Keratinocyte (primary cell): ENCODE measurements at regions not wholly inside any gene's neighbourhood (a gene's known extent, or its start where the extent isn't known, plus 50 kb on each side); places are given as distances from the start of the nearest gene placed in this dataset.

Experiments used
- DNase-seq: peaks from one replicate; pipeline ENCODE4 v3.0.0-alpha.2; 2011; ENCODE audit warnings: low read depth, missing footprints, low spot score
- FAIRE-seq: peaks from 2 replicates; lab custom pipeline; 2011; peaks lifted over from hg19 to GRCh38; lab: Jason Lieb, UNC
- H2AFZ ChIP-seq: 2 replicates; pipeline ENCODE4 v1.6.0; 2012; ENCODE audit warnings: low read length, control low read depth, inconsistent platforms; ENCODE audit not compliant: control insufficient read depth
- H3K27ac ChIP-seq: 2 replicates; pipeline ENCODE4 v1.5.1; 2011; ENCODE audit warnings: low read length; ENCODE audit not compliant: control insufficient read depth, insufficient read depth
- H3K27me3 ChIP-seq: 3 replicates; pipeline ENCODE4 v1.6.0; 2011; ENCODE audit warnings: low read length; ENCODE audit not compliant: control insufficient read depth, insufficient read depth; ENCODE audit errors: extremely low read depth
- H3K36me3 ChIP-seq, 2 experiments: 2 replicates in 1 of 2; 3 replicates in 1 of 2; pipeline ENCODE4 v1.5.1; 2011; ENCODE audit warnings: low read length in 2 of 2, mild to moderate bottlenecking in 1 of 2; ENCODE audit not compliant: control insufficient read depth in 2 of 2, insufficient read depth in 2 of 2; ENCODE audit errors: extremely low read depth in 1 of 2
- H3K4me1 ChIP-seq: 3 replicates; pipeline ENCODE4 v1.5.1; 2011; ENCODE audit warnings: low read length; ENCODE audit not compliant: control insufficient read depth, insufficient read depth; ENCODE audit errors: extremely low read depth
- H3K4me2 ChIP-seq: 3 replicates; pipeline ENCODE4 v1.6.0; 2011; ENCODE audit warnings: low read depth, low read length; ENCODE audit not compliant: control insufficient read depth, insufficient read depth; ENCODE audit errors: extremely low read depth
- H3K4me3 ChIP-seq, 3 experiments: fragments of 200-600 bp in 1 of 3; sonication (generic) in 1 of 3; 2 replicates in 2 of 3; 3 replicates in 1 of 3; pipeline ENCODE4 v1.5.1; 2011 to 2016; ENCODE audit warnings: low read length in 3 of 3, mild to moderate bottlenecking in 3 of 3, control low read depth in 2 of 3, inconsistent platforms in 1 of 3, low read depth in 1 of 3, mixed read lengths in 1 of 3, mixed run types in 1 of 3, moderate library complexity in 1 of 3; ENCODE audit not compliant: control insufficient read depth in 2 of 3, insufficient read depth in 2 of 3; ENCODE audit errors: extremely low read depth in 1 of 3
- H3K79me2 ChIP-seq: 2 replicates; pipeline ENCODE4 v1.6.0; 2012; ENCODE audit warnings: low read length; ENCODE audit not compliant: control insufficient read depth, insufficient read depth
- H3K9ac ChIP-seq: 3 replicates; pipeline ENCODE4 v1.6.0; 2011; ENCODE audit warnings: low read length; ENCODE audit not compliant: control insufficient read depth, insufficient read depth; ENCODE audit errors: extremely low read depth
- H3K9me1 ChIP-seq: 3 replicates; pipeline ENCODE4 v1.6.0; 2011; ENCODE audit warnings: low read length; ENCODE audit not compliant: control insufficient read depth, insufficient read depth; ENCODE audit errors: extremely low read depth
- H3K9me3 ChIP-seq: 2 replicates; pipeline ENCODE4 v1.5.1; 2012; ENCODE audit warnings: low read depth, low read length; ENCODE audit not compliant: control insufficient read depth
- H4K20me1 ChIP-seq: 3 replicates; pipeline ENCODE4 v1.6.0; 2011; ENCODE audit warnings: low read length; ENCODE audit not compliant: control insufficient read depth, insufficient read depth; ENCODE audit errors: extremely low read depth
- CTCF ChIP-seq, 3 experiments: IDR thresholded peaks in 1 of 3; conservative IDR thresholded peaks in 1 of 3; optimal IDR thresholded peaks in 1 of 3; 2 replicates in 2 of 3; 3 replicates in 1 of 3; pipeline versions ENCODE3 to v1.5.1; 2011; ENCODE audit warnings: low read length in 3 of 3, mild to moderate bottlenecking in 3 of 3, moderate library complexity in 2 of 3, control low read depth in 1 of 3, inconsistent platforms in 1 of 3; ENCODE audit not compliant: insufficient read depth in 2 of 3; ENCODE audit errors: extremely low read depth in 1 of 3
- EZH2 ChIP-seq: IDR thresholded peaks from one replicate; pipeline ENCODE4 v1.6.1; 2012; ENCODE audit warnings: inconsistent platforms, mild to moderate bottlenecking, low read length, moderate library complexity
- dilution Hi-C: fragments of 300-500 bp; cut with MboI; formaldehyde crosslinking; loops from one replicate; pipeline ENCODE4 v1.7.0; 2020; ENCODE audit warnings: low sequenced_read_pairs; ENCODE audit not compliant: extremely low pct_ligation_motif_present

DNA sequence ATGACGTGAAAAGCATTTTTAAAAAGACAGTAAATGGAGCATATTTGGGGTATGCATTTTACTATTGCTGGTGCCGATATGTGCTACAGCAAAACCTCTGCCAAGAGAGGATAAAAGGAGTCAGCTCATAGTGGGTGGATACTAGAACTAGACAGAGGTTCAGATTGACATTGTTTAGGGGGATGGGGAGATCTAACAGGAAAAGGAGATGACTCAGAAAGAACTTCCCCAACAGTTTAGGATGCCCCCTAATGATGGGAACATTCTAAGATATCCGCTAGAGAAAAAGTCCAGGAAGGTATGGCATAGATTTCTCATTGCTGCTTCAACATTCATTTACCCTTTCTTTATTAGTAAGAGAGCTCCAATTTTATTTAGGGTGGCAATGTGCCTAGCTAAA, 110.5 kb upstream of the CLEC14A start:
- H3K36me3 ChIP-seq, result no peaks in the 10 kb centered on the region
- H3K27ac ChIP-seq, result no peak overlapping the region
- no peaks in the 10 kb centered on the region for H3K9me3 ChIP-seq
- H3K9me1 ChIP-seq, result no peaks in the 10 kb centered on the region
- no peaks in the 10 kb centered on the region for H4K20me1 ChIP-seq
- H3K27me3 ChIP-seq, result no peaks in the 10 kb centered on the region
- no peak overlapping the region for H2AFZ ChIP-seq
- H3K4me2 ChIP-seq, result no peak overlapping the region
- H3K79me2 ChIP-seq, result no peaks in the 10 kb centered on the region
- H3K4me1 ChIP-seq, result no peaks in the 10 kb centered on the region
- TF ChIP-seq CTCF (optimal IDR thresholded peaks at IDR 0.05 in 1 of 3, IDR thresholded peaks at IDR 0.05 in 1 of 3, conservative IDR thresholded peaks at IDR 0.05 in 1 of 3; ENCODE audit: extremely low read depth in 1 of 3, insufficient read depth in 2 of 3, low read length in 3 of 3), result no peak
- TF ChIP-seq EZH2, result no peak
- FAIRE-seq (no peak), DNase-seq (no peak)
- dilution Hi-C loops, result no loop called here
- no peak overlapping the region for H3K4me3 ChIP-seq
- H3K9ac ChIP-seq, result no peak overlapping the region

DNA sequence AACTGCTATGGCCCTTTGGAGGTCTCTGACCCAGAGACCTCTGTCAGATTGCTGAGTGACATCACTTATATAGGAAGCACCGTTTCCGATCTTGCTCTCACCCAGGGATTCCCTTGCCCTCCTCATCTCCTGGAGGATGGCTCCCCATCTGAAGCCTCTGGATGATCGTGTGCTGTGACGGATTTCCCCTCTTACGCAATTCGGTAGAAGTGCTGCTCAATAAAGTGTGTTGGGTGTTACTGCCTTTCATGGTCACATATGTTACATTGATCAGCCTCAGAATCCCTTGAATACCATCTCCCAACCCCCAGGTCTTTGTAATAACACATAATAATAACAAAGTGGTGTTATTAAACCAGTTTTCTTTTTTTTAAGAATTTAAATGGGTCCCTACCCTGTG, 107.3 kb upstream of the CLEC14A start:
- FAIRE-seq (no peak), DNase-seq (no peak)
- dilution Hi-C loops, result no loop called here
- Histone ChIP-seq H3K36me3 (no peaks in the 10 kb centered on the region), H3K27me3 (no peaks in the 10 kb centered on the region), H3K4me2 (no peak overlapping the region), H3K4me3 (no peak overlapping the region), H2AFZ (no peak overlapping the region), H3K79me2 (no peaks in the 10 kb centered on the region), H3K9ac (no peak overlapping the region), H3K9me1 (no peaks in the 10 kb centered on the region), H4K20me1 (no peaks in the 10 kb centered on the region), H3K27ac (no peak overlapping the region), H3K9me3 (no peaks in the 10 kb centered on the region), H3K4me1 (no peaks in the 10 kb centered on the region)
- no peak for TF ChIP-seq CTCF (optimal IDR thresholded peaks at IDR 0.05 in 1 of 3, IDR thresholded peaks at IDR 0.05 in 1 of 3, conservative IDR thresholded peaks at IDR 0.05 in 1 of 3; ENCODE audit: extremely low read depth in 1 of 3, insufficient read depth in 2 of 3, low read length in 3 of 3)
- no peak for TF ChIP-seq EZH2
